ENCODE measurements at regions not wholly inside any gene's neighbourhood (a gene's known extent, or its start where the extent isn't known, plus 50 kb on each side); places are given as distances from the start of the nearest gene placed in this dataset.

DNA sequence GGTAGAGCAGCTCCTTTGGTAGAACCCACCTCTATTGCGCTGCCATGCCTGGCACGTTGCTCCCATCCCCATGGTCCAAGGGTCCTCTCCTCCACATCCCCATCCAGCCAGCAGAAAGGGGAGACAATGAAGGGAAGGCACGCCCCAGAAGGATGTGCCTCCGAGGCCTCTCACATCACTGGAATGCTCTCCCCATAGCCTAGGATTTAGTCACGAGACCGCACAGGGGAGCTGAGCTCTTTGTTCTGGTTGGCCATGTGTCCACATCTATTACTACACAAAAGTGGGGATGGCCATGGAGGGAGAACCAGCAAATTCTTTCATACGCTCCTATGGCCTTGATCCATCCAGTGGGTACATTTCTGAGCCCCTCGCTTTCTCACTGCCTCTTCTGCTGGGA, 60.5 kb upstream of the SALL4 start:
- peaks cover 11% of the 10 kb centered on the region for H3K4me1 ChIP-seq (ENCODE audit: insufficient read depth, low read length)
- H3K36me3 ChIP-seq (ENCODE audit: insufficient read depth, low read length), result no peaks in the 10 kb centered on the region
- H3K9ac ChIP-seq (ENCODE audit: low read depth, low read length), result peak overlapping the region; percentile 27; the same call in 1 of the 2 replicates
- H3K9me3 ChIP-seq (ENCODE audit: control insufficient read depth, insufficient read depth, low read length), result no peaks in the 10 kb centered on the region

DNA sequence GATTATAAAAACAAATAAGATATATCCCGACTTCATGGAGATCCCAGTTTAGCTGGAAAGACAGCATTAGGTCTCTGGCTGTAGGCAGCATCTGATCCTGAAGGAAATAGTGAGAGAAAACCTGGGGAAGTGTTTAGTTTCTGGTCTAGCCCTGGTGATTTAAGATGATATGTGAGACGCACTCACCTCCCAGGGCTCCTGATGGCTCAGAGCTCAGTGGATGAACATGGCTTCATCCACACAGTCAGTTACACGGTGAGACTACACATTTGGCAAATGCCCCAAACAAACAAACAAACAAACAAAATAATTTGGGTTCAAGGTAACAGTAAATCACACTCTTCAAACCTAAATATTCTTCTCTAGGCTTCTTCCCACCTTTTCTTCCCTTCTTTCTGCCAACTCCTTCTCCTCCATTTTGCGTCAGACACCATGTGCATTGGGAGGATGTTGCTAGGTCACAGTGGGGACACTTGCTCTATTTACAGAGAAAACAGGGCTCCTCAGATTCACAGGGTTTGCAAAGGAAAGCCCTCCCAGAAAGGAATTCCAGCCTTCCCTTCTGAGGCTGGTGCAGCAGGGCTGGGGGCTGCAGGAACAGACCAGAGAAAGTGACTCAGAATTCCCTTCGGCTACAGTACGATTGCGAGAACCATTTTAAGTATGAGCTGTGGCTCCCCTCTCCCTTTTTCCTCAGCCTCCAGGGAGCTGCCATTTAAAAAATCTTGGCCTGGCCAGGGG, 59.6 kb upstream of the SALL4 start:
- peaks cover 11% of the 10 kb centered on the region for H3K4me1 ChIP-seq (ENCODE audit: insufficient read depth, low read length)
- no peaks in the 10 kb centered on the region for H3K9me3 ChIP-seq (ENCODE audit: control insufficient read depth, insufficient read depth, low read length)
- peak overlapping the region; percentile 7; the same call in 1 of the 2 replicates for H3K9ac ChIP-seq (ENCODE audit: low read depth, low read length)
- no peaks in the 10 kb centered on the region for H3K36me3 ChIP-seq (ENCODE audit: insufficient read depth, low read length)

DNA sequence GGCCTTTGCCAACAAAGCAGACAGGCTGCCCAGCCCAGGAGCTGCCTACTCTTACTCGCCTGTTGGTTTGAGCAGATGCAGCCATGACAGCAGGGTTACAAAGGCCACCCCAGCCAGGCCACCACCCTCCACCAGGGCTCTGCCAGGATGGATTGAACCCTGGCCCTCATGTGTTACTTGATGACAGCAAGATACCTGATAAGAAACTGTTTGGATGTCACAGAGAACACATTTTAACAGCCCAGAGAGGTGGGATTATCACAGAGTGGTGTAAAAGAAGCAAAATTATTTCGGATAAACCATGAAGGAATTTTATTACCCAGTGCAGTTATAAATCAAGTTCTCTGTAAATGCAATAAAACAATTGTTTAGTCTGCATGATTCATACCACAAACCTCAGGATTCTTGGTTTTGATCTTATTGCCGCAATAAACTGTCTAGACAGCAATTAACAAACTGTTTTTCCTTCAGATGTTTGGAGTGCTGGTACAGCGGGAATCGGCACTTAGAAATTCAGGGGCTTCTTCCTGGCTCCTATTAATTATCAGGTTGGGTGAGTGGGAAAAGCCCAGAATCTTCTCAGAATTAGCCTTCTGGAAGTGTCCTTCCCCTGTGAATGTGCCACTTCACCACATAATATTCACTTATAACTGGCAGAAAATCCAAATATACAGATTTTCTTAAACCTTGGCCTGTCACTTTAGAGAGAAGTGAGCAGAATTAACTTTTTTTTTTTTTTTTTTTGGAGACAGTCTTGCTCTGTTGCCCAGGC, 58.0 kb upstream of the SALL4 start:
- no peak overlapping the region for H3K9ac ChIP-seq (ENCODE audit: low read depth, low read length)
- H3K9me3 ChIP-seq (ENCODE audit: control insufficient read depth, insufficient read depth, low read length), result no peaks in the 10 kb centered on the region
- H3K36me3 ChIP-seq (ENCODE audit: insufficient read depth, low read length), result no peaks in the 10 kb centered on the region
- H3K4me1 ChIP-seq (ENCODE audit: insufficient read depth, low read length), result peaks cover 11% of the 10 kb centered on the region

DNA sequence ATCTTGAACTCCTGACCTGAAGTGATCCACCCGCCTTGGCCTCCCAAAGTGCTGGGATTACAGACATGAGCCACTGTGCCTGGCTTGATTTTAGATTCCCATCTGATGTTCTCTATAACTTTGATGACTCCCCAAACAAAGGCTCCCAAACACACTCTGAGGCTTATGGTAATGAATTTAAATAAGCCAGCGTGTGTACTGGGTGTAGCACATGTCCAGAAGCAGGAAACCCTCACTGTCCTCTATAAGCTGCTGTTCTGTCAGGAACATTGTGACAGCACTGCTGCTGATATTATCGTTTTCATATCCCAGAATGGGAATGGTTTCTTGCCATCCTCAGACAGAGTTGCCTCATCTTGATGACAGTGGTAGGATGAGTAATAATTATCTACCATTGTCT, 54.1 kb upstream of the SALL4 start:
- Histone ChIP-seq H3K9ac (ENCODE audit: low read depth, low read length) (no peak overlapping the region), H3K4me1 (ENCODE audit: insufficient read depth, low read length) (no peaks in the 10 kb centered on the region; the same call in 1 of the 2 replicates), H3K36me3 (ENCODE audit: insufficient read depth, low read length) (no peaks in the 10 kb centered on the region), H3K9me3 (ENCODE audit: control insufficient read depth, insufficient read depth, low read length) (no peaks in the 10 kb centered on the region)

DNA sequence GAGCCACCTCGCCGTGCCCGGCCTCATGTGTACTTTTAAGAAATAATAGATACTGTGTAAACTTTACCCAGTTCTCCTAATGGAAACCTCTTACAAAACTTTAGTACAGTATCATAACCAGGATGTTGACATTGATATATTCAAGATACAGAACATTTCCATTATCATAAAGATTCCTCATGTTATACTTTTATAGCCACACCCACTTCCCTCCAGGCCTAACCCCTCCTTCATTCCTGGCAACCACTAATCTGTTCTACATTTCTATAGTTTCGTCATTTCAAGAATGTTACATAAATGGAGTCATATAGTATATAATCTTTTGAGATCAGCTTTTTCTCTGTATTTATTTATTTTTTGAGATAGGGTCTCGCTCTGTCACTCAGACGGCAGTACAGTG, 52.6 kb upstream of the SALL4 start:
- Histone ChIP-seq H3K4me1 (ENCODE audit: insufficient read depth, low read length) (no peaks in the 10 kb centered on the region; the same call in 1 of the 2 replicates), H3K9me3 (ENCODE audit: control insufficient read depth, insufficient read depth, low read length) (no peaks in the 10 kb centered on the region), H3K36me3 (ENCODE audit: insufficient read depth, low read length) (no peaks in the 10 kb centered on the region; the same call in 1 of the 2 replicates), H3K9ac (ENCODE audit: low read depth, low read length) (no peak overlapping the region)

Data from ES-I3 (cell line).